Sigmoid colon (tissue), 6 donors: ENCODE measurements at regions not wholly inside any gene's neighbourhood (a gene's known extent, or its start where the extent isn't known, plus 50 kb on each side); places are given as distances from the start of the nearest gene placed in this dataset.

Experiments used
- DNase-seq: peaks from one replicate; pipeline ENCODE4 v3.0.0-alpha.2; 2019
- H3K27ac ChIP-seq, 4 donors: fragments of 200-600 bp; sonication (generic); one replicate each; pipeline ENCODE4 v1.5.1; 2016 to 2019; ENCODE audit warnings: mild to moderate bottlenecking in 1 of 4
- H3K27me3 ChIP-seq, 3 donors: fragments of 200-600 bp; sonication (generic); one replicate each; pipeline ENCODE4 v1.5.1; 2019; ENCODE audit warnings: mild to moderate bottlenecking in 1 of 3
- H3K36me3 ChIP-seq, 4 donors: fragments of 200-600 bp; sonication (generic); one replicate each; pipeline ENCODE4 v1.5.1; 2016 to 2019
- H3K4me1 ChIP-seq, 4 donors: fragments of 200-600 bp; sonication (generic); one replicate each; pipeline ENCODE4 v1.5.1; 2017 to 2019
- H3K4me3 ChIP-seq, 4 donors: fragments of 200-600 bp; sonication (generic); one replicate each; pipeline ENCODE4 v1.5.1; 2017 to 2019; ENCODE audit warnings: mild to moderate bottlenecking in 2 of 4, moderate library complexity in 1 of 4
- H3K9me3 ChIP-seq, 4 donors: fragments of 200-600 bp in 3 of 4; sonication (generic) in 3 of 4; one replicate each; pipeline versions ENCODE4 v1.5.1 to v1.6.1; 2013 to 2019
- CTCF ChIP-seq, 4 experiments: fragments of 450-650 bp in 3 of 4; fragments of 200-600 bp in 1 of 4; IDR thresholded peaks; one replicate each; pipeline ENCODE4 v1.5.1; 2016 to 2019; ENCODE audit warnings: antibody characterized with exemption in 4 of 4, mild to moderate bottlenecking in 3 of 4, moderate library complexity in 2 of 4
- EP300 ChIP-seq, 4 donors: sonication (generic); formaldehyde crosslinking; IDR thresholded peaks; one replicate each; pipeline ENCODE4 v1.6.1; 2017; ENCODE audit warnings: antibody characterized with exemption in 4 of 4
- POLR2A ChIP-seq, 2 donors: fragments of 450-650 bp; IDR thresholded peaks; one replicate each; pipeline ENCODE4 v1.6.1; 2016; ENCODE audit warnings: antibody characterized with exemption in 2 of 2, mild to moderate bottlenecking in 2 of 2, moderate library complexity in 2 of 2
- POLR2AphosphoS5 ChIP-seq, 4 donors: sonication (generic); formaldehyde crosslinking; IDR thresholded peaks; one replicate each; pipeline ENCODE4 v1.6.1; 2017; ENCODE audit warnings: antibody characterized with exemption in 4 of 4
- WGBS, 2 donors: extraction: QIAGEN DNeasy Blood & Tissue Kit; methylation state at CpG; one replicate each; pipeline ENCODE4 v1.1.7; 2013; 5-methylcytosine and 5-hydroxymethylcytosine counted together
- intact Hi-C: fragments of 100-400 bp; cut with DNase I; formaldehyde crosslinking; loops from one replicate; pipeline ENCODE4 v1.15.1; 2023
- donor health status: healthy with polysubstance abuse.
- donor health status: healthy.

DNA sequence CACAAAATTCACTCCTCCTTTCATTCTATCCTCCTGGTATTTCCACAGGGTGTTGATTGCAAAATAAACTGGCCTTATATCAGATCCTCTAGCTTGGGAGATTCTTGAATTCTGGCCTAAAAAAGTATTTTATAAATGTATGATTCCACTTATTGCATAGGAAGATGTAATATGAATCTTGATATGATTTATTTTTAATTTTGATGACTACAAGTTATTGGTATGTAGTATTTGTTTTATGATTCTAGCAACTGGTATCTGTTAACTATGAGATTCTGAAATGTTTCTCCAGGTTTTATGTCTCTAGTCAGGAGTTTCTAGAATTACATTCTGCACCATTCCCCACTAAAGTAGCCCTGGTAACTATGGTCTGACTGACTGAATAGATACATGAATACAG lies 373.9 kb upstream of the C11orf87 start:
- no peak for DNase-seq
- no peaks in the 10 kb centered on the region for H3K27me3 ChIP-seq
- TF ChIP-seq EP300 (IDR thresholded peaks at IDR 0.05): no peak
- no peak for TF ChIP-seq CTCF (IDR thresholded peaks at IDR 0.05)
- no peak for TF ChIP-seq POLR2AphosphoS5 (IDR thresholded peaks at IDR 0.05)
- TF ChIP-seq POLR2A (IDR thresholded peaks at IDR 0.05): no peak
- no peaks in the 10 kb centered on the region for H3K9me3 ChIP-seq
- no peaks in the 10 kb centered on the region for H3K36me3 ChIP-seq
- intact Hi-C loops: no loop called here
- no peak overlapping the region for H3K4me3 ChIP-seq
- no peak overlapping the region for H3K27ac ChIP-seq
- no peaks in the 10 kb centered on the region for H3K4me1 ChIP-seq

- H3K9me3 ChIP-seq: no peaks in the 10 kb centered on the region
- TF ChIP-seq EP300 (IDR thresholded peaks at IDR 0.05) (no peak), CTCF (IDR thresholded peaks at IDR 0.05) (no peak), POLR2AphosphoS5 (IDR thresholded peaks at IDR 0.05) (no peak), POLR2A (IDR thresholded peaks at IDR 0.05) (no peak)
- H3K36me3 ChIP-seq: no peaks in the 10 kb centered on the region
- intact Hi-C loops: no loop called here
- no peak overlapping the region for H3K4me3 ChIP-seq
- 60 to 75% methylated on average over 3 of the region's 3 CpGs for WGBS, 2 donors
- H3K4me1 ChIP-seq: no peaks in the 10 kb centered on the region
- no peak for DNase-seq
- no peaks in the 10 kb centered on the region for H3K27me3 ChIP-seq
- no peak overlapping the region for H3K27ac ChIP-seq
Observed at GRCh38 chr11:109051200-109051599, 370.8 kb upstream of the C11orf87 start.

GRCh38 chr11:109059402-109059801 lies 362.6 kb upstream of the C11orf87 start:
- no peak for DNase-seq
- H3K36me3 ChIP-seq: no peaks in the 10 kb centered on the region
- H3K27me3 ChIP-seq: no peaks in the 10 kb centered on the region
- no peak overlapping the region for H3K4me3 ChIP-seq
- H3K27ac ChIP-seq: no peak overlapping the region
- intact Hi-C loops: no loop called here
- TF ChIP-seq POLR2A (IDR thresholded peaks at IDR 0.05) (no peak), POLR2AphosphoS5 (IDR thresholded peaks at IDR 0.05) (no peak), CTCF (IDR thresholded peaks at IDR 0.05) (no peak), EP300 (IDR thresholded peaks at IDR 0.05) (no peak)
- no peaks in the 10 kb centered on the region for H3K4me1 ChIP-seq
- H3K9me3 ChIP-seq: no peaks in the 10 kb centered on the region
- 81 to 83% methylated on average over 5 of the region's 5 CpGs for WGBS, 2 donors

GRCh38 chr11:109061394-109061793 lies 360.6 kb upstream of the C11orf87 start:
- Histone ChIP-seq H3K9me3 (no peaks in the 10 kb centered on the region), H3K27ac (no peak overlapping the region), H3K27me3 (no peaks in the 10 kb centered on the region), H3K36me3 (no peaks in the 10 kb centered on the region), H3K4me1 (no peaks in the 10 kb centered on the region), H3K4me3 (no peak overlapping the region)
- TF ChIP-seq CTCF (IDR thresholded peaks at IDR 0.05) (no peak), POLR2AphosphoS5 (IDR thresholded peaks at IDR 0.05) (no peak), POLR2A (IDR thresholded peaks at IDR 0.05) (no peak), EP300 (IDR thresholded peaks at IDR 0.05) (no peak)
- 80 to 88% methylated on average over 1 of the region's 1 CpG for WGBS, 2 donors
- intact Hi-C loops: no loop called here
- no peak for DNase-seq

- WGBS, 2 donors: 31 to 68% methylated on average over 2 of the region's 2 CpGs
- Histone ChIP-seq H3K9me3 (no peaks in the 10 kb centered on the region), H3K27me3 (no peaks in the 10 kb centered on the region), H3K27ac (no peak overlapping the region), H3K4me1 (no peaks in the 10 kb centered on the region), H3K36me3 (no peaks in the 10 kb centered on the region), H3K4me3 (no peak overlapping the region)
- no peak for DNase-seq
- intact Hi-C loops: no loop called here
- TF ChIP-seq POLR2AphosphoS5 (IDR thresholded peaks at IDR 0.05) (no peak), EP300 (IDR thresholded peaks at IDR 0.05) (no peak), CTCF (IDR thresholded peaks at IDR 0.05) (no peak), POLR2A (IDR thresholded peaks at IDR 0.05) (no peak)
Observed at GRCh38 chr11:109062445-109062844, 359.5 kb upstream of the C11orf87 start.
